GM18873 (cell line): ENCODE measurements at regions not wholly inside any gene's neighbourhood (a gene's known extent, or its start where the extent isn't known, plus 50 kb on each side); places are given as distances from the start of the nearest gene placed in this dataset.

Experiments
- ATAC-seq: cut with Tn5 transposase; IDR thresholded peaks from one replicate; pipeline ENCODE4 v1.9.1; 2021; ENCODE audit warnings: mild to moderate bottlenecking, moderate library complexity, moderate number of reproducible peaks; ENCODE audit not compliant: unreplicated experiment, low FRiP score

DNA sequence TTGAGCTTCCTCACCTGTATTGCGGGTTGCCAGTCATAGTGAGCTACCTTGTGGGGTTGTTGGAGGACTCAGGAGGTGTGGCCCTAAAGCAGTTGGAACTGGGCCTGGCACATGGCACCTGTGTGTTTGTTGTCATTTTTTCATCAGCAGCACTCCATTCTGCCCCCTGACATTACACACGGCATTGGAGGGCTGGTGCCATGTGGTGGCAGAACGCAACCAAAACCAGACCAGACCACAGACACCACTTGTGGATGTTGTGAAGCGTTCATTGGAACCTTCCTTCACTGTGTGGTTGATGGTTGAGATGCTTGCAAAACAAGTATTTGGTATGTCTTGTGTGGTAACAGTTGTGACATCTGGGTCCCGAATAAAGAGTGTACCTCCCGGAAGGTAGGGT is 113.2 kb upstream of the ERCC6L2 start:
- ATAC-seq = no peak

DNA sequence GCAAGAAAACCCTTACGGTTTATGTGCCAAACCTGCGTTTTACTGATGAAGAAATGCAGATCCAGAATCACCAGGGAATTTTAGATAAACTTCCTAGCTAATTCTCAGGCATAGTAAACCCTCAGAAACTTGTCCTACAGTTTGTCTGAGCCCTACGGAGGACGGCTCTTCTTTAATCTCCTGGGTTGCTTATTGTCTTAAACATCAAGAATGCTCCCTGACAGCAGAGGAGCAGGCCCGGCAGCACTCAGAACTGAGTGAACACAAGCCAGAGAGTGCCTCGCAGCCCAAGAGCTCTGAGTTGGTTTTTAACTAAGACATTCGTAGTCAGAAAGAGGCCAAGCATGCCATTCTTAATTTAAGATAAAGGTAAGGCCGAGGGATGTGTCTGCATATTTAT is 114.7 kb upstream of the ERCC6L2 start:
- no peak for ATAC-seq

DNA sequence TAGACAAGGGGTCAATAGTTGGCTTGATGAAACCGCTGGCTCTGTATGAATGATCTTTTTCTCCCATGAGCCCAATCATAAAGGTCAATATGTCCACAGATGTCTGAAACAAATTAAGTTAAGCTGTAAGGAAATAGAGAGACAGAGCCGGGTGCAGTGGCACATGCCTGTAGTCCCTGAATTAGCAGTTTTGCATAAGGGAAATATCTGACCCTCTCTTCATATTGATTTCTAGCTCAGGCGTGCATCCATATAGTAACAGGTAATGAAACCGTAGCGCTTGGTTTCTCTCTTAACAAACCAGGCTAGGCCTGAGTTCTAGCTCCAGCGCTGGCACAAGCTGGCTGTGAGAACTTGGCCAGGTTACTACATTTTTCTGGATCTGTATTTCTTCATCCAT is 118.1 kb upstream of the ERCC6L2 start:
- ATAC-seq = no peak

DNA sequence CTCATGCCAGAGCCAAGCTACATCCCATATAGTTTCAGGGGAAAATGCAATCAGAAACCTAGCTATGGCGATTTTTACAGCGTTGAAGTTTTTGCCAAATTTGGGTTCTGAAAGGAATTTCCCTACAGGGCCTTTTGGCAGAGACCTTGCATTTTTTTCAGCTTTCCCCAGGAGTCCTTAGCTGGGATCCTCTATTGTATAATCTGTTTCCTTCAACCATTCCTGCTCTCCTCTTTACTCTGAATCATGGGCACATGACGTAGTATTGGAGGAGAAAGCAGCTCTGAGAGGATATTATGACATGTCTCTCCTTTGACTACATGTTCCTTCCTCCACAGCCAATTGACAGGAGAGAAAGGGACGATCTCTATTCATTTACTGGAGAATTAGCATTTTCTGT is 118.5 kb upstream of the ERCC6L2 start:
- no peak for ATAC-seq

DNA sequence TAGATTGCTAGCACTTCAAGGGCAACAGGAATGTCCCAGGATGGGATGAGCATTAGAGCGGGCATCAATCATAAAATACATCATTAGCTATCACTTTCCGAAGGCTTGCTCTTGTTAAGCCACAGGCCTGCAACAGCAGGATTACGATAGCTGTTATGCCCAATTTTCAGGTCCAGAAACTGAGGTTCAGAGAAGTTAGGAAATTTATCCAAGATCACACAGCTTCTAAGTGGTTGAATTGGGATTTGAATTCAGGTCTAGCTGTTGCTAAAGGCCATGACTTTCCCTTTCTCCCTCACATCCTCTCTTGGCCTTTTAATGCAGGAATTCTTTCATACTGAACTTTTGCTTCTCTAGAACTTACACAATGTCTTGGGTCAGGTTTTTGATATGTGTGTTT is 119.4 kb upstream of the ERCC6L2 start:
- no peak for ATAC-seq

DNA sequence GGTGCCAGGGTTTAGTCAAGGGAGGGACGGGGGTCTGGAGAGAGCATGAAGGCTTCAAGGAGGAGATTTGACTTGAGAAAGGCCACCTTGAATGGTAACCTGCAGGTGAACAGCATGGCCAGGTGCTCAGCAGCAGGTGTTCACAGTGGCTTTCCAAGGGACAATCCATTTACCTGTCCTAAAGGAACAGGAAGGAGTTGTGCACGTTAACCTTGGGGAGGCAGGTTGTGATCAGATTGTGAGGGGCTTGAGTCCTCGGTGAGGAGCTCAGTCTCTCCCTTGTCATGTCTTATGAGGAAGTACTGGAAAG is 120.1 kb upstream of the ERCC6L2 start:
- no peak for ATAC-seq

DNA sequence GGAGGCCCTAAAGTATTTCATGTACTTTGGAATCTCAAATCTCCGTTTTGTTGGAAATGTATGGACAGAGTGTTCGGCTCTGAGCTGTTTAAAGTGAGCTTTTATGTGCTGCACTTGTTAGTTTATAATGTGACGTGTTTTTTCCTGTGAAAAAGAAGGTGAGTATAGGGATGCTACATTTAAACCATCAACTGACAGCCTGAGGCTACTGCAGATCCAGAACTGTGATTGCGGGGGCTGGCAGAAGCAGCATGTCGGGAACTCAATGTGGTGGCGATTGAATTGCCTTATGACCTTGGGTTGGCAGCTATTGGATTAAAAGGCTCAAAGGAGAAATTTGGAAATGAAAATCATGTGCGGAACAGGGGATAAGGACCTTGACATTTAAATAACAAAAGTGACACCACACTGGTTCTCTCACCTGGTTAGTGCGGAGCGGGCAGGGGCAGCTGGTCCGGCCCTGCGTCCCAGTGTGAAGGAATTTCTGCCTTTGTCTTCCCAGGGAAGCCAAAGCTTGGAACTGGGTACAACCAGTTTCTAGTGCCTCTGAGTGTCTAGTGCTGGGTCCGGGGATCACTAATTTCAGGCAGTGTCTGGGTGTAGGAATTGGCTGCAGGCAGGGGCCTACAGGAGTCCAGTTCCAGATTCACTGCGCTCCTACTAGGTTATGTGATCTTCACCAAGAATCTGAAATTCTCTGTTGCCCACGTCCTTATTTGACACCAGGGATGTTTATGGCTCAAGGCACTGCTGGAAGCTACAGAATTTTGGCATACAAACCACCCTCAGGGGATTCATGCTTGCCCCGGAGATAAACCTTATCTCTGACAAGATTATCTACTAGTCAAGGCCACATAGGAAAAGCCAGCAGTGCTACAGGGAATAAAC is 120.7 kb upstream of the ERCC6L2 start:
- ATAC-seq = no peak

DNA sequence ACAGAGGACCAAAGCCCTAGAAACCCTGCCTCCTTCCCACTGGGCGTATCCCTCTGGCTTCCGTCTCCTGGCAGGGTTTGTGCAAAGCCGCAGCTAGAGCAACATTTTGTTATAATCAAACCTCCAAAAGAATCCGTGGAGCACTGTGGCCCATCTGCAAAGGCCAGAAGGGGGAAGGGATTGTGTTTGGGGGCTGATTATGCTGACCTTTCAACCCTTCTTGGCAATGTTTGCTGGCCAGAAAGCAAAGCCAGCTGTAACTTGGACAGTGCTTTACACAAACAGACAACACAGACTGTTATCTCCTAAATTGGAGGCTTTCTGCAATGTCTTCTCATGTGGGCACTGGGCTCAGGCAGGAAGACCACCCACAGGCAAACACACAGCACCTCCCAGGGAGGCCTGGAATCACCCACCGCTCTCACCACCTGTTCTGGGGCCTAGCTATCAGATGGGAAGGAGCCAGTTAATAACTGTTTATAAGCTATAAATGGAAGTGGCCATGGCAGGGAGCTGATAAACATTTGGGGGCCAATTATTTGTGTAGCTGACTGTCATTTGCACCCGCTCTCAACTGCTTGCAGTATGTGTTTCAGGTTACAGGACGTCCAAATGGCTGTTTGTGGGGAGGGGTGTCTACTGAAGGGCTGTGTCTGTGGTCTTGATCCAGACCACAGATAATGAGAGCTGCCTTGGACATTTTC is 121.6 kb upstream of the ERCC6L2 start:
- no peak for ATAC-seq

DNA sequence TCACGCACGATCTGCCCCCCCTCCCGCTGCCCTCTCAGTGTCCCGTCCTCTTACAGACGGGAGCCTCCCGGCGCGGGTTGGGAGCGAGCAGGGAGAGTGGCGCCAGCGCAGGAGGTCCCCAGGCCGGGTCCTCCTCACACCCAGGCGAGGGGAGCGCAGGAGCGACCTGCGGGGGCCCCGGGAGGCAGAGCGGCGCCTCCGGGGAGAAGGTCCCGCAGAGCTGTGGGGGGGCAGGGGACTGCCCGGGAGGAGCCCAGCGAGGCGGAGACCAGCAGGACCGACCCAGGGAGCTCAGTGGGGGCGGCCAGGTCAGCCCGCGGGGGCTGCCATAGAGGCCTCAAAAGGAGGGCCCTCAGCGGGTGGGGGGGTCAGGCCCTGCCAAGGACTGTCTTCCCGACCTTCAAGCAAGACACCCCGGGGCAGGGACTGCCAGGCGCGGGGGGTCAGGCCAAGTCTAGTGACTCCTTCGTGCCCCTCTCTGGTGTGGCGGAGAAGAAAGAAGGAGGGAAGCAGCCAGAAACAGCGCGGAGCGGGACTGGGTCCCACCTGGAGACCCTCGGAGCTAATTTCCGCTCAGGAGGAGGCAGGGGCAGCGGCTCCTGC is 123.3 kb upstream of the ERCC6L2 start:
- no peak for ATAC-seq

DNA sequence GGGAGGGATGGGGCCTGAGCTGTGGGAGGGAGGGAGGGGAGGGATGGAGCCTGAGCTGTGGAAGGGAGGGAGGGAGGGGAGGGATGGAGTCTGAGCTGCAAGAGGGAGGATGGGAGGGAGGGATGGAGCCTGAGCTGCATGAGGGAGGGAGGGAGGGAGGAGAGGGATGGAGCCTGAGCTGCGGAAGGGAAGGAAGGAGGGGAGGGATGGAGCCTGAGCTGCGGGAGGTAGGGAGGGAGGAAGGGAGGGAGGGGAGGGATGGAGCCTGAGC is 124.0 kb upstream of the ERCC6L2 start:
- no peak for ATAC-seq

DNA sequence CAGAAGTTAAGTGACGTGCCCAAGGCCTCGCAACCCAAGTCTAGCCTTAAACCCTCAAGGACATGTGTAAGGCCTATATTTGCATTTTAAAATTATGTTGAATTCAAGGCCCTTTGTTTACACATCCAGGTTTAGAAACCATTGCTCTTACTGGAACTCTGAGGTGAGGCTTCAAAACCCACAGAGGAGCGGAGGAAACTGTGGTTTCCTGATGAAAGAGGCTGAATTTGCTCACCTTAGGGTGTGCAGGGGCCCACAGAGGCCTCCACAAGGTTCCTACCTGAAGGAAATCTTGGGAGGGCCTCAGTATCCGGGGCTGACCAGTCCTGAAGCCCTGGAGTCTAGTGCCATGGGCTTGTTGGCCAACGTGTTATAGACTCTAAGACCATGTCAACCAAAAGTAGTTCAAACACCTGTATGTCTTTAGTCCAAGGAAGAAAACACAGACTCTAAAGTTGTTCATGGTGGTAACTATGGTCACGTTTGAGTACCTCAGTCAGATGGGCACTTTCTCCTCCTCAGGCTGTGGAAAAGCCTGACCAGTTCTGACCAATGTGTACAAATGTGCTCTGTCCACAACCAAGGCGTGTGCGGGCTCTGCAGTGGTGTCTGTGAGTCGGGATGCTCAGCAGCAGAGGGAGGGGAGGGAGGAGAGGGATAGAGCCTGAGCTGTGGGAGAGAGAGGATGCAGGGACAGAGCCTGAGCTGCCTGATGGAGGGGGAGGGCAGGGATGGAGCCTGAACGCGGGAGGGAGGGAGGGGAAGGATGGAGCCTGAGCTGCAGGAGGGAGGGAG is 124.6 kb upstream of the ERCC6L2 start:
- peak; percentile 68 for ATAC-seq

DNA sequence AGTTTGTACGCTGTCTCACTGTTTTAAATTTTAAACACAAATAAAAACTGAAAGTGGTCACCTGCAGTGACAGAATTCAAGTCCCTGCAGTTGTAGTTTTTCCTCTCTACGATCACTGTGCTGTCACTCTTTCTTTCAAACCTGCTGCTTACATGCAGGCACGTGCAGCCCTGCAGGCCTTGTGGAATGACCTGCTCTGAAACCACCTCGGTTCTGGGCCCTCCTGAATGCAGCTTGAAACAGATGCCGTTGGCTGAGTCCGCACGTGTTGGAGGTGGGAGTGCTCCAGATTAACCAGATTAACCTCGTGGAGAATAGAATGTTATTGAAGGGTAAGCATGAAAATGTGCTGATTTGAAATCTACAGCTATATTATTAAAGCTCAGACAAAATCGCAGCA is 126.0 kb upstream of the ERCC6L2 start:
- ATAC-seq = no peak

DNA sequence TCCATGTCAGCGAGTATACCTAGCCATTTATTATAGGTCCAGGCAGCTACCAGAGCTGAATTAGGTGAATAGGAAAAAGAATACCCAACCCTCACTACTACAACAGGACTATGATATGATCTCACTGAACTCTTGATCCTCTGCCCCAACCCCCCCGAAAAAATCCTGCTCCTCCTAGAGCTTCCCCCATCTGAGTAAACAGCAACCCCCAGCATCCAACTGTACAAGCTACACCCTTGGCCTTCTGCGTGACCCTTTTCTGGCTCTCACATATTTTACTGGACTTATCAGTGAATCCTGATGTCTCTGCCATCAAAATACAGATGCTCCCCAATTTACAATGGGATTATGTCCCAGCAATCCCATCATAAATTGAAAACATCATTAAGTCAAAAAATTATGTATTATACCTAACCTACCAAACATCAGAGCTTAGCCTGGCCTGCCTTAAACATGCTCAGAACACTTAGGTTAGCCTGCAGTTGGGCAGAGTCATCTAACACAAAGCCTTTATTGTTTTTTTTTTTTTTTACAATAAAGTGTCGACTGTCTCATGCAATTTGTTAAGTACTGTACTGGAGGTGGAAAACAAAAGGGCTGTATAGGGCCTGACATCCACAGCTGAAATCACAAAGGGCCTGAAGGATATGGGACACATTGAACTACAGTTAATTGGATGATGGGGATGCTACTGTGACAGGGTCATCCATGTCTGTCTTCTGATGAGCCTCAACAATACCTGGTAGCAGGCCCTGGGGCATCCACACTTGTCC is 128.9 kb upstream of the ERCC6L2 start:
- ATAC-seq = no peak

DNA sequence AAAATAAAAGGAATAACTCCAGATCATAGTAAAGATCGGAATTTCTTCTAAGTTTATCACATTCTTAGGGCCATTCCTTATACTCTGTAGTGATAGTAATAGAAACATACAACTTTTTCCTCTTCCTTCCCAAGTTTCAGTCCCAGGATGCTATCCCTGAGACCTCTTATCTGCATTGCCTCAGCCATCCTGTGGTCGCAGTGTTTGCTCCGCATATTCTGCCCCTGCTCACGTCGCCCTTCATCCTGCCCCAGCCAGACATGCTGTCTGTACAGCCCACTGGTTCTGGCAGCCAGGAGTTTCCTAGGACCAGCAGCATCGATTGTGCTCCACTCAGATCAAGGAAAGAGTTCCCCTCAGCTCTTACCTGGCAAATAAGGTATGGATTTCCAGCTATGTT is 132.7 kb upstream of the ERCC6L2 start:
- ATAC-seq = no peak

DNA sequence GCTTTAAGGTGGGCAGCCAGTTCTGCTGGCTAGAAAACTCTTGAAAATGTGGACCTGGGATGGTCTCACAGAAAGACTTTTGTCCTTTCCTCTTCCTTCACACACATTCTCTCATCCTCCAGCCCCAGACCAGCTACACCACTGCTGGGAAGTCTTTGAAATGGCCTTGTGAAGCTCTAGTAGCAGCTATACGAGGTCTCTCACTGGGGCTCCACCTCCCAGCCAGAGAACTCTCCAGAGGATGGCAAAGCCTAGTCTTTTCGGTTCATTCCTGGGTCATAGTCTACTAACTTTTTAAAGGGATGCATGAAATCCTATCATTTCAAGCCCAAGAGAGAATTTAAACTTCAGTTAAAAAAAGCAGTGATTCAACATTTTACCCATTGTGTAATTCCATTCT is 133.9 kb upstream of the ERCC6L2 start:
- ATAC-seq = no peak

DNA sequence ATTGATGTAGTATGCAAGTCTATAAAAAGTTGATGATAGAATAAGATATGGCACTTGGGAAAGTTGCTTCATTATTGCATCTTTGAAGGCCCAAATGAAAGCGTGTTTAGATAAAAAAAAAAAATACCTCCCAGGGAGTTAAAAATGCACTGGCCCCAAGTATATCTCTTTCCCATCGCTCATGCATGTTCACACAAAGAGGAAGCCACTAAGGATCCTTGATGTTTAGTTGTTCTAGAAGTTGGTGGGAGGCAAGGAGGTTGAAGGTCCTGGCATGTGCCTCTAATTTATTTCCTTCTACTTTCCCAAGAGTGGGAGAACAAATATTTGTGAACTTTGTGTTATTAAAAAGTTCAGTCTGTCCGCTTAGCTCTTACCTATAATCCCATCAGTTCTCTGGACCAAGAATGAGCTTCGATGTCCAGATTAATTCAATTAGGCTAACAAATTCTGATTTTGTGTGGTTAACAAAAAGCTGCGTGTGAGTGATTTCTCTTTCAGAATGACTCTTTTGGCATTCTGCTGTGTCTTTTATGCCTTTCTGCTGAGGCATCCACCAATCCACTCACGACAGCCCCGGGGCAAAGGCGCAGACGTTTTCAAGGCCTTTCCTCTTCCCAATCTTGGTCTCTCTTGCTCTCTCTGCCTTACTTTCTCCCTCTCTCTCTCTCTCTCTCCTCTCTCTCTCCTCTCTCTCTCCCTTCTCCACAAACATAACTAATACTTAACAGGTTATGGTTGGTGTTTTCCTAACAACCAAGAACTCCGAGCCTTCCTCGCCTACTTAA is 135.1 kb upstream of the ERCC6L2 start:
- ATAC-seq = no peak

DNA sequence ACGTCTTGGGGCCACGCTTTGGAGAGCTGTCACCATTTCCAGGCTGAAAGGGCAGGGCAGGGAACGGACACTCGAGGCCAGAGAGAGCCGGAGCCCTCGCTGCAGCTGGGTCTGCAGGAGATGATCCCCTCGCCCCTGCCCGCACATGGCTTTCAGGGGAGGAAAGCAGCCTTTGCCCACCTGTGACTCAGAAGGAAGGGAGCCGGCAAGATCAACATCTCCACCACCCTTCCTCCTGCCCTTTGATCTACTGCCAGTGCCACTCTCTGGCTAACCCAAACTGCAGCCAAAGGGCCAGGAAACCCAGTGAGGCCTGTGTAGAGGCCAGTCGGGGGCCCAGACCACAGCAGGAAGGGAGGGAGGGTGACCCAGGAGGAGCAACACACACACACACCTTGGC is 137.1 kb upstream of the ERCC6L2 start:
- no peak for ATAC-seq

DNA sequence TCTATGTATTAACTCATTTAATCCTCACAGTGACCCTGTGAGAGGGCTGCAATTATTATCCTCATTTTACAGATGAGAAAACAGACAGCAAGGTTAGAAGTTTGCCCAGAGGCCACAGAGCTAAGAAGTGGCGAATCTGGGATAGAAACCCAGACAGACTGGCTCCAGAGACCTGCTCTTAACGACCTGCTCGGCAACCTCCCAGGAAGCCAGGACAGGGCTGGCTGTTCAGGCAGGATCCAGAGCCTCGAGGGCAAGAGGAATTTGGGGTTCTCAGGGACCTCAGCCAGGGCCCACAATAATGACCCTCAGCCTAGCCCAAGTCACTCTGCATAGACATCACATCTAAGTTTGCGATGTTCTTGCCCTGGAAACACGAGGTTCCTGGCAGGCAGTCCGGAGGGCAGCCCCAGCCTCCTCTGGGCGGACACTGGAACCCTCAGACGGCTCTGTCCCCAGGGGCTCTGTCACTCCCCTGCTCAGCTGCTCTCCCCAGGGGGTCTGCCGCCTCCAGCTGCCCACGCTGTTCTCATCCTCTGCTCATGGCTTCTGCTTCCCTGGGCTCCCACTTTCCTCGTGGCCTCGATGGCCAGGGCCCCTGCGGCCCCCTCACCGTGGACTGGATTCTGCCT is 138.5 kb upstream of the ERCC6L2 start:
- no peak for ATAC-seq

DNA sequence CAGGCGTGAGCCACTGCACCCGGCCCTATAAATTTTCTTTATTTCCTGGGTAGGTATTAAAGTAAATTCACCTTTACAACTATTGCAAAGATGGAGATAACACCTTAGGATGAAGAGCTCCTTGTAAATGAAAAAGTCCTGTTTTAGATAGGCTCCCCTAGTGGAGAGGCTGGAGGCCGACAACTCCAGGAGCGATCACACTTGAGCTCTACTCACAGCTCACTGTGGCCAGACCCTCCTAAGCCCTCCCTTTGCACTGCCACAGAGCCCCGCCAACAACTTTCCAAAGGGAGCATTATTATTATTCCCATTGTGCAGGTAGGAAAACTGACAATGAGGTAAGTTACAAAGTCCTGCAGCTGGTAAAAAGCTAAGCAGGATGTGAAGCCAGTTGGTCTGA is 139.1 kb upstream of the ERCC6L2 start:
- ATAC-seq = no peak
